ENCODE measurements at regions not wholly inside any gene's neighbourhood (a gene's known extent, or its start where the extent isn't known, plus 50 kb on each side); places are given as distances from the start of the nearest gene placed in this dataset.

DNA sequence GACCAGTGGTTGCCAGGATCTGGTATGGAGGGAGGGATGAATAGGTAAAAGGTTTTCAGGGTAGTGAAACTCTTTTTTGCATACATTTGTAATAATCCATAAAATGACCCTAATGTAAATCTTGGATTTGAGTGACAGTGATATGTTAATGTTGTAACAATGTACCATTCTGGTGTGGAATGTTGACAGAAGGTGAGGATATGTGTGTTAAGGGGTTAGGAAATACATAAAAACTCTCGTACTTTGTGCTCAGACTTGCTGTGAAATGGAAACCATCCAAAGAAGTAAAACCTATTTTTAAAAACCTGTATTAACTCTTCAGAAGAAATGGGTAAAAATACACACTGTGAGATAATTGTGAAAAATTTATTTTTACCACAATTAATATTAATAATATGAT, 66.2 kb downstream of the SYT4 start:
- TF ChIP-seq ZSCAN30 (tag by site-specific recombination; IDR thresholded peaks at IDR 0.05), result no peak
- TF ChIP-seq, protein P1, sequence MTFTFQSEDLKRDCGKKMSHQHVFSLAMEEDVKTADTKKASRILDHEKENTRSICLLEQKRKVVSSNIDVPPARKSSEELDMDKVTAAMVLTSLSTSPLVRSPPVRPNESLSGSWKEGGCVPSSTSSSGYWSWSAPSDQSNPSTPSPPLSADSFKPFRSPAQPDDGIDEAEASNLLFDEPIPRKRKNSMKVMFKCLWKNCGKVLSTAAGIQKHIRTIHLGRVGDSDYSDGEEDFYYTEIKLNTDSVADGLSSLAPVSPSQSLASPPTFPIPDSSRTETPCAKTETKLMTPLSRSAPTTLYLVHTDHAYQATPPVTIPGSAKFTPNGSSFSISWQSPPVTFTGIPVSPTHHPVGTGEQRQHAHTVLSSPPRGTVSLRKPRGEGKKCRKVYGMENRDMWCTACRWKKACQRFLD (tag by site-specific recombination; IDR thresholded peaks at IDR 0.05), result no peak
- no peak for TF ChIP-seq ZNF677 (tag by site-specific recombination; IDR thresholded peaks at IDR 0.05)
- TF ChIP-seq, protein P2, sequence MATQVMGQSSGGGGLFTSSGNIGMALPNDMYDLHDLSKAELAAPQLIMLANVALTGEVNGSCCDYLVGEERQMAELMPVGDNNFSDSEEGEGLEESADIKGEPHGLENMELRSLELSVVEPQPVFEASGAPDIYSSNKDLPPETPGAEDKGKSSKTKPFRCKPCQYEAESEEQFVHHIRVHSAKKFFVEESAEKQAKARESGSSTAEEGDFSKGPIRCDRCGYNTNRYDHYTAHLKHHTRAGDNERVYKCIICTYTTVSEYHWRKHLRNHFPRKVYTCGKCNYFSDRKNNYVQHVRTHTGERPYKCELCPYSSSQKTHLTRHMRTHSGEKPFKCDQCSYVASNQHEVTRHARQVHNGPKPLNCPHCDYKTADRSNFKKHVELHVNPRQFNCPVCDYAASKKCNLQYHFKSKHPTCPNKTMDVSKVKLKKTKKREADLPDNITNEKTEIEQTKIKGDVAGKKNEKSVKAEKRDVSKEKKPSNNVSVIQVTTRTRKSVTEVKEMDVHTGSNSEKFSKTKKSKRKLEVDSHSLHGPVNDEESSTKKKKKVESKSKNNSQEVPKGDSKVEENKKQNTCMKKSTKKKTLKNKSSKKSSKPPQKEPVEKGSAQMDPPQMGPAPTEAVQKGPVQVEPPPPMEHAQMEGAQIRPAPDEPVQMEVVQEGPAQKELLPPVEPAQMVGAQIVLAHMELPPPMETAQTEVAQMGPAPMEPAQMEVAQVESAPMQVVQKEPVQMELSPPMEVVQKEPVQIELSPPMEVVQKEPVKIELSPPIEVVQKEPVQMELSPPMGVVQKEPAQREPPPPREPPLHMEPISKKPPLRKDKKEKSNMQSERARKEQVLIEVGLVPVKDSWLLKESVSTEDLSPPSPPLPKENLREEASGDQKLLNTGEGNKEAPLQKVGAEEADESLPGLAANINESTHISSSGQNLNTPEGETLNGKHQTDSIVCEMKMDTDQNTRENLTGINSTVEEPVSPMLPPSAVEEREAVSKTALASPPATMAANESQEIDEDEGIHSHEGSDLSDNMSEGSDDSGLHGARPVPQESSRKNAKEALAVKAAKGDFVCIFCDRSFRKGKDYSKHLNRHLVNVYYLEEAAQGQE (tag by site-specific recombination; IDR thresholded peaks at IDR 0.05), result no peak
- no peak for TF ChIP-seq ZEB2 (tag by site-specific recombination; IDR thresholded peaks at IDR 0.05)
